Parathyroid adenoma (tissue), 2 donors: ENCODE measurements at regions not wholly inside any gene's neighbourhood (a gene's known extent, or its start where the extent isn't known, plus 50 kb on each side); places are given as distances from the start of the nearest gene placed in this dataset.

Source experiments
- H2AFZ ChIP-seq: fragments of 300-600 bp; sonication (generic); one replicate; pipeline ENCODE4 v1.7.0; 2017; ENCODE audit warnings: antibody characterized with exemption, mild to moderate bottlenecking
- H3K27ac ChIP-seq: fragments of 300-600 bp; sonication (generic); one replicate; pipeline ENCODE4 v1.7.0; 2017
- H3K27me3 ChIP-seq: fragments of 300-600 bp; sonication (generic); one replicate; pipeline ENCODE4 v1.7.0; 2017; ENCODE audit warnings: low read length; ENCODE audit not compliant: control insufficient read depth, insufficient read depth
- H3K36me3 ChIP-seq: fragments of 300-600 bp; sonication (generic); one replicate; pipeline ENCODE4 v1.7.0; 2017; ENCODE audit warnings: low read length; ENCODE audit not compliant: control insufficient read depth, insufficient read depth
- H3K4me1 ChIP-seq: fragments of 300-600 bp; sonication (generic); one replicate; pipeline ENCODE4 v1.7.0; 2017; ENCODE audit warnings: control low read depth
- H3K4me2 ChIP-seq: fragments of 300-600 bp; sonication (generic); one replicate; pipeline ENCODE4 v1.7.0; 2017; ENCODE audit warnings: low read length
- H3K4me3 ChIP-seq: fragments of 300-600 bp; sonication (generic); one replicate; pipeline ENCODE4 v1.7.0; 2017; ENCODE audit warnings: low read depth, low read length
- H3K79me2 ChIP-seq: fragments of 300-600 bp; sonication (generic); one replicate; pipeline ENCODE4 v1.7.0; 2017; ENCODE audit warnings: control low read depth
- H3K9ac ChIP-seq: fragments of 300-600 bp; sonication (generic); one replicate; pipeline ENCODE4 v1.7.0; 2017; ENCODE audit warnings: mild to moderate bottlenecking
- H3K9me3 ChIP-seq: fragments of 300-600 bp; sonication (generic); one replicate; pipeline ENCODE4 v1.7.0; 2017; ENCODE audit warnings: low read length; ENCODE audit not compliant: control insufficient read depth
- CTCF ChIP-seq: fragments of 300-600 bp; sonication (generic); IDR thresholded peaks from one replicate; pipeline ENCODE4 v1.7.0; 2017; ENCODE audit warnings: antibody characterized with exemption, mild to moderate bottlenecking
- donor health status: primary hyperparathyroidism.

- no peaks in the 10 kb centered on the region for H3K4me1 ChIP-seq
- H3K4me3 ChIP-seq, result no peak overlapping the region
- no peaks in the 10 kb centered on the region for H3K27me3 ChIP-seq
- no peak overlapping the region for H2AFZ ChIP-seq
- no peak for TF ChIP-seq CTCF
- H3K4me2 ChIP-seq, result no peak overlapping the region
- no peak overlapping the region for H3K9ac ChIP-seq
- H3K27ac ChIP-seq, result no peak overlapping the region
- H3K79me2 ChIP-seq, result no peaks in the 10 kb centered on the region
- no peaks in the 10 kb centered on the region for H3K36me3 ChIP-seq
- H3K9me3 ChIP-seq, result no peaks in the 10 kb centered on the region
Observed at GRCh38 chr1:224529844-224530243, 86.3 kb upstream of the CNIH3 start.

GRCh38 chr1:224533517-224533916, 82.6 kb upstream of the CNIH3 start:
- Histone ChIP-seq H3K9me3 (no peaks in the 10 kb centered on the region), H3K36me3 (no peaks in the 10 kb centered on the region), H3K4me3 (no peak overlapping the region), H3K27ac (no peak overlapping the region), H3K9ac (no peak overlapping the region), H3K4me1 (no peaks in the 10 kb centered on the region), H3K4me2 (no peak overlapping the region), H3K79me2 (no peaks in the 10 kb centered on the region), H2AFZ (no peak overlapping the region), H3K27me3 (no peaks in the 10 kb centered on the region)
- no peak for TF ChIP-seq CTCF

DNA sequence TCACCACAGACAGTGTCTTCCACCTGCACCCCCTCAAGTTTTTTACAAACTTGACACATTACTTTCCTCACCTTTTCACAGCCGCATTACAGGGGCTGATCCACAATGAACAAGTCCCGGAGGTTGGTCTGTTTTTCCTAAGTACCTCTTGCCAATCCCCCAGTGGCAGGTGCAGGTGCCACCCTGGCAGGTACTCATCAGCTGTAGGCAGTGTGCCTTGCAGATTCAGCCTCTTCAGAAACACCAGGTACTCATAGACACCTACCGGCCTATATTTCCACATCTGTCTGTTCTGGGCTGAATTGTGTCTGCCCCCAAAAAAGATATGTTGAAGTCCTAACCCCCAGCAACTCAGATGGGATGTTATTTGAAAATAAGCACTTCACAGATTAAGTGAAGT, 81.4 kb upstream of the CNIH3 start:
- no peak overlapping the region for H3K9ac ChIP-seq
- no peak overlapping the region for H3K4me2 ChIP-seq
- H3K4me3 ChIP-seq, result no peak overlapping the region
- H3K9me3 ChIP-seq, result no peaks in the 10 kb centered on the region
- H2AFZ ChIP-seq, result no peak overlapping the region
- TF ChIP-seq CTCF, result no peak
- no peaks in the 10 kb centered on the region for H3K36me3 ChIP-seq
- no peaks in the 10 kb centered on the region for H3K27me3 ChIP-seq
- no peak overlapping the region for H3K27ac ChIP-seq
- H3K79me2 ChIP-seq, result no peaks in the 10 kb centered on the region
- no peaks in the 10 kb centered on the region for H3K4me1 ChIP-seq

DNA sequence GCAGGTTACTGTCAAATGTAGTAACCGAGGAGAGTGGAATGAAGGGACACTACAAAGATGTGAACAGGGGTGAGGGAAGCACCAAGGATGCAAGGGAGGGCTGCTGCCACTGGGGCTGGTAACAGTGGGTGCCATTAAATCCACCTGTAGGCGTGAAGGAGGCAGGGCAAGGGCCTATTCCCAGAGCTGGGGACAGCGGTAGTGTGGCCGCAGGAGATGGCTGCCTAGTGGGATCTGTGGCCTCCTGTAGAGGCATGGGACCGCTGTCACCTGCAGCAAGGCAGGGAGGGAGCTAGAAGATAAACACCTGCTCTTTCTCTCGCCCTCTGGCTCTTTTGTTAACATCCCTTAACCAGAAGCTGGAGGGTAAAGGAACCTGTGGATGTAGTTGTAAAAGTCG, 80.5 kb upstream of the CNIH3 start:
- Histone ChIP-seq H3K27ac (no peak overlapping the region), H2AFZ (no peak overlapping the region), H3K4me1 (no peaks in the 10 kb centered on the region), H3K36me3 (no peaks in the 10 kb centered on the region), H3K27me3 (no peaks in the 10 kb centered on the region), H3K9ac (no peak overlapping the region), H3K79me2 (no peaks in the 10 kb centered on the region), H3K9me3 (no peaks in the 10 kb centered on the region), H3K4me3 (no peak overlapping the region), H3K4me2 (no peak overlapping the region)
- no peak for TF ChIP-seq CTCF

GRCh38 chr1:224539971-224540370, 76.1 kb upstream of the CNIH3 start:
- no peak overlapping the region for H3K27ac ChIP-seq

More at GRCh38 chr1:224539971-224540370, 76.1 kb upstream of the CNIH3 start:
- TF ChIP-seq CTCF, result no peak
- no peaks in the 10 kb centered on the region for H3K4me1 ChIP-seq
- H2AFZ ChIP-seq, result no peak overlapping the region
- no peak overlapping the region for H3K9ac ChIP-seq
- H3K9me3 ChIP-seq, result no peaks in the 10 kb centered on the region
- H3K4me2 ChIP-seq, result no peak overlapping the region
- H3K79me2 ChIP-seq, result no peaks in the 10 kb centered on the region
- H3K27me3 ChIP-seq, result no peaks in the 10 kb centered on the region
- H3K36me3 ChIP-seq, result no peaks in the 10 kb centered on the region
- no peak overlapping the region for H3K4me3 ChIP-seq
